H1 (cell line): ENCODE measurements at regions not wholly inside any gene's neighbourhood (a gene's known extent, or its start where the extent isn't known, plus 50 kb on each side); places are given as distances from the start of the nearest gene placed in this dataset.

Experiments used
- CTCF ChIA-PET: fragments of 300-600 bp; sonication (Branson Sonifier 250); formaldehyde crosslinking; loops from one replicate; lab custom pipeline; 2021; ENCODE audit not compliant: partially characterized antibody; lab: Charles Lee
- POLR2A ChIA-PET: fragments of 300-600 bp; sonication (Branson Sonifier 250); formaldehyde crosslinking; loops from one replicate; lab custom pipeline; 2021; ENCODE audit warnings: inconsistent platforms; ENCODE audit not compliant: partially characterized antibody; lab: Charles Lee
- DNase-seq, 2 experiments: peaks; one replicate each; pipeline versions ENCODE4 v3.0.0 to v3.0.0-alpha.2; 2010 to 2022; ENCODE audit warnings: low spot score in 2 of 2, low read depth in 1 of 2, mixed read lengths in 1 of 2
- FAIRE-seq: peaks from 2 replicates; lab custom pipeline; 2011; peaks lifted over from hg19 to GRCh38; lab: Jason Lieb, UNC
- H2AFZ ChIP-seq: 2 replicates; pipeline ENCODE4 v1.8.1; 2012; ENCODE audit warnings: low read length, inconsistent platforms
- H2AK5ac ChIP-seq: 2 replicates; pipeline ENCODE4 v1.6.1; 2013; ENCODE audit warnings: low read depth, low read length
- H2BK120ac ChIP-seq: replicated peaks from 2 replicates; pipeline ENCODE3; 2013; ENCODE audit warnings: low read depth, low read length, inconsistent platforms
- H2BK12ac ChIP-seq: 2 replicates; pipeline ENCODE4 v1.6.1; 2013; ENCODE audit warnings: low read depth, low read length
- H2BK15ac ChIP-seq: 2 replicates; pipeline ENCODE4 v1.6.1; 2013; ENCODE audit warnings: low read length
- H2BK20ac ChIP-seq: 2 replicates; pipeline ENCODE4 v1.6.1; 2013; ENCODE audit warnings: low read length
- H2BK5ac ChIP-seq: 2 replicates; pipeline ENCODE4 v1.6.1; 2013; ENCODE audit warnings: low read depth, low read length
- H3K14ac ChIP-seq: 2 replicates; pipeline ENCODE4 v1.6.1; 2013; ENCODE audit warnings: inconsistent platforms; ENCODE audit not compliant: insufficient read length
- H3K18ac ChIP-seq: 2 replicates; pipeline ENCODE4 v1.6.1; 2013; ENCODE audit warnings: low read length; ENCODE audit errors: extremely low read depth
- H3K23ac ChIP-seq: 2 replicates; pipeline ENCODE4 v1.6.1; 2013; ENCODE audit warnings: inconsistent platforms; ENCODE audit not compliant: insufficient read length
- H3K23me2 ChIP-seq: 2 replicates; pipeline ENCODE4 v1.6.1; 2013; ENCODE audit warnings: low read depth, low read length
- H3K27ac ChIP-seq: 2 replicates; pipeline ENCODE4 v1.6.1; 2011; ENCODE audit warnings: low read depth, low read length, inconsistent platforms
- H3K27me3 ChIP-seq, 4 experiments: replicated peaks in 1 of 4; 1 replicate in 1 of 4; 2 replicates in 3 of 4; pipeline versions ENCODE4 v1.6.1 to v1.8.1; 2011 to 2013; ENCODE audit warnings: low read length in 3 of 4, mild to moderate bottlenecking in 3 of 4, inconsistent platforms in 2 of 4, mixed read lengths in 2 of 4, moderate library complexity in 1 of 4; ENCODE audit not compliant: control insufficient read depth in 3 of 4, insufficient read depth in 3 of 4; ENCODE audit errors: extremely low read depth in 1 of 4
- H3K36me3 ChIP-seq, 4 experiments: 2 replicates each; pipeline versions ENCODE4 v1.6.1 to v1.8.1; 2011 to 2013; ENCODE audit warnings: mild to moderate bottlenecking in 4 of 4, low read length in 3 of 4, moderate library complexity in 2 of 4, control low read depth in 1 of 4, inconsistent platforms in 1 of 4; ENCODE audit not compliant: insufficient read depth in 4 of 4, control insufficient read depth in 2 of 4
- H3K4ac ChIP-seq: replicated peaks from 2 replicates; pipeline ENCODE3; 2013; ENCODE audit warnings: low read length, low read depth, mixed read lengths, inconsistent platforms; ENCODE audit not compliant: insufficient read length
- H3K4me1 ChIP-seq, 4 experiments: replicated peaks in 1 of 4; 1 replicate in 1 of 4; 2 replicates in 3 of 4; pipeline versions ENCODE4 v1.6.1 to v1.8.1; 2011 to 2013; ENCODE audit warnings: low read length in 3 of 4, inconsistent platforms in 2 of 4, mixed read lengths in 1 of 4; ENCODE audit not compliant: insufficient read depth in 4 of 4, control insufficient read depth in 3 of 4
- H3K4me2 ChIP-seq, 2 experiments: 2 replicates each; pipeline versions ENCODE4 v1.6.1 to v1.8.1; 2011 to 2013; ENCODE audit warnings: low read depth in 2 of 2, low read length in 2 of 2, control low read depth in 1 of 2, inconsistent platforms in 1 of 2, mild to moderate bottlenecking in 1 of 2; ENCODE audit not compliant: insufficient read depth in 1 of 2
- H3K4me3 ChIP-seq, 4 experiments: fragments of 200-600, 300-600 bp in 1 of 4; sonication (generic), shearing (Covaris generic), sonication (Bioruptor Twin) in 1 of 4; 2 replicates each; pipeline versions ENCODE4 v1.5.1 to v1.8.1; 2011 to 2016; ENCODE audit warnings: low read length in 4 of 4, low read depth in 3 of 4, control low read depth in 2 of 4, inconsistent platforms in 2 of 4, mild to moderate bottlenecking in 2 of 4, mixed read lengths in 1 of 4, moderate library complexity in 1 of 4; ENCODE audit not compliant: insufficient read depth in 2 of 4; ENCODE audit errors: extremely low read depth in 1 of 4
- H3K56ac ChIP-seq: replicated peaks from 2 replicates; pipeline ENCODE3; 2013; ENCODE audit warnings: low read depth, mild to moderate bottlenecking, mixed read lengths, low read length, inconsistent platforms; ENCODE audit not compliant: insufficient read length
- H3K79me1 ChIP-seq: 2 replicates; pipeline ENCODE4 v1.6.1; 2013; ENCODE audit warnings: low read depth, low read length, control low read depth
- H3K79me2 ChIP-seq, 2 experiments: 2 replicates each; pipeline versions ENCODE4 v1.6.1 to v1.8.1; 2012 to 2013; ENCODE audit warnings: low read length in 2 of 2, mild to moderate bottlenecking in 2 of 2, inconsistent platforms in 1 of 2; ENCODE audit not compliant: insufficient read depth in 2 of 2, control insufficient read depth in 1 of 2
- H3K9ac ChIP-seq, 4 experiments: replicated peaks in 1 of 4; 1 replicate in 1 of 4; 2 replicates in 3 of 4; pipeline versions ENCODE4 v1.6.1 to v1.8.1; 2011 to 2013; ENCODE audit warnings: low read depth in 3 of 4, low read length in 3 of 4, control low read depth in 2 of 4, mild to moderate bottlenecking in 2 of 4, moderate library complexity in 2 of 4, inconsistent platforms in 1 of 4; ENCODE audit errors: extremely low read depth in 1 of 4
- H3K9me3 ChIP-seq, 2 experiments: 2 replicates each; pipeline versions ENCODE4 v1.6.1 to v1.8.1; 2012 to 2013; ENCODE audit warnings: mild to moderate bottlenecking in 2 of 2, moderate library complexity in 2 of 2, control low read depth in 1 of 2, inconsistent platforms in 1 of 2, low read depth in 1 of 2, low read length in 1 of 2, mixed read lengths in 1 of 2; ENCODE audit not compliant: insufficient read depth in 2 of 2
- H4K20me1 ChIP-seq, 2 experiments: replicated peaks in 1 of 2; 2 replicates each; pipeline versions ENCODE3 to v1.8.1; 2011 to 2013; ENCODE audit warnings: inconsistent platforms in 2 of 2, low read length in 2 of 2, mild to moderate bottlenecking in 1 of 2; ENCODE audit not compliant: insufficient read depth in 2 of 2, control insufficient read depth in 1 of 2
- H4K5ac ChIP-seq: 2 replicates; pipeline ENCODE4 v1.6.1; 2013; ENCODE audit warnings: low read length, low read depth, mixed read lengths, inconsistent platforms; ENCODE audit not compliant: insufficient read length
- H4K8ac ChIP-seq: 2 replicates; pipeline ENCODE4 v1.8.0; 2013; ENCODE audit warnings: mild to moderate bottlenecking, moderate library complexity, low read length, inconsistent platforms; ENCODE audit not compliant: insufficient read depth; ENCODE audit errors: extremely low read depth
- H4K91ac ChIP-seq: replicated peaks from 2 replicates; pipeline ENCODE3; 2013; ENCODE audit warnings: low read length, mixed read lengths, inconsistent platforms; ENCODE audit not compliant: insufficient read length
- EZH2 ChIP-seq: fragments of 200-600 bp; sonication (generic); IDR thresholded peaks from 2 replicates; pipeline ENCODE4 v1.7.1; 2012; ENCODE audit warnings: low read depth, mild to moderate bottlenecking, moderate library complexity, low read length, inconsistent platforms; ENCODE audit not compliant: severe bottlenecking
- RBBP5 ChIP-seq: IDR thresholded peaks from 2 replicates; pipeline ENCODE4 v1.7.1; 2012; ENCODE audit warnings: low read depth, mild to moderate bottlenecking, inconsistent platforms, low read length, moderate library complexity, borderline replicate concordance
- WGBS, 2 experiments: shearing (Covaris generic) in 1 of 2; methylation state at CpG; one replicate each; pipeline versions ENCODE4 v1.1.6 to v1.1.7; 2013 to 2015; ENCODE audit warnings: low lambda C conversion rate in 2 of 2, mixed read lengths in 2 of 2, inconsistent platforms in 1 of 2, low coverage in 1 of 2, missing lambda C conversion rate in 1 of 2; ENCODE audit not compliant: insufficient replicate concordance in 2 of 2, insufficient coverage in 1 of 2, insufficient read length in 1 of 2; ENCODE audit errors: extremely low coverage in 1 of 2, missing lambda C conversion rate in 1 of 2; 5-methylcytosine and 5-hydroxymethylcytosine counted together
- TF ChIP-seq, protein P1 (sequence below): IDR thresholded peaks from 2 replicates; pipeline ENCODE4 v1.6.1; 2011; ENCODE audit warnings: low read depth, mild to moderate bottlenecking, low read length; ENCODE audit not compliant: insufficient read depth

DNA sequence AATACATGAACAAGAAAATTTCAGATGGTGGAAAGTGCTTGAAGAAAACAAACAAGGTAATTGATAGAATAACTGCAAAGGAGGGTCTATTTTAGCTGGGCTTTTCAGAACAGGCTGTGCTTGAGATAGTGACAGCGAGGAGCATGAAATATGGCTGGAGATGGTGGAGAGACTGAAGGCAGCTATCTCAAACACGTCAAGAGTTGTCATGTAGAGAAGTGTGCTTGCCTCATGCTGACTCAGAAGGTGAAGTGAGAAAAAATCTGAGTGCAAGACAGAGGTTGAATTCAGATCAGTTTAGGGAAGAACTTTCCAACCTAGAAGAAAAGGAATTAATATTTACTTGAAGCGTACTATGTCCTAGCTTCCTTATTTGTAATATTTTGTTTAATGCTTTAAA is 115.5 kb upstream of the RANBP3L start:
- H3K79me1 ChIP-seq = no peaks in the 10 kb centered on the region
- no peak overlapping the region for H2AFZ ChIP-seq
- H2AK5ac ChIP-seq = no peak overlapping the region
- peaks cover 6 to 38% (median 24%) of the 10 kb centered on the region in 4 experiments; a peak in 6 of 7 replicates for H3K27me3 ChIP-seq
- no peak overlapping the region for H2BK15ac ChIP-seq
- no peak overlapping the region for H3K4ac ChIP-seq
- H3K4me1 ChIP-seq = peaks cover 4 to 17% (median 8%) of the 10 kb centered on the region in 4 experiments; a peak in 5 of 7 replicates
- no peak overlapping the region for H3K56ac ChIP-seq
- no peak overlapping the region for H2BK120ac ChIP-seq
- no peak overlapping the region for H3K23ac ChIP-seq
- WGBS, 2 experiments = 44% methylated on average over 3 of the region's 3 CpGs; no CpG with 5 or more reads in 1 of the 2 experiments
- no peaks in the 10 kb centered on the region for H3K23me2 ChIP-seq
- POLR2A ChIA-PET = interaction anchor here (0.8 to 1.2 kb wide), 2 partner anchors 176 to 272 kb away, joined by 3 to 4 read pairs; partner anchors contain the start of gene NADK2
- no peak overlapping the region for H4K91ac ChIP-seq
- peaks cover 0 to 2% of the 10 kb centered on the region in 2 experiments for H4K20me1 ChIP-seq
- H2BK12ac ChIP-seq = no peak overlapping the region
- no peak overlapping the region for H4K5ac ChIP-seq
- DNase-seq = no peak
- no peak for FAIRE-seq
- no peaks in the 10 kb centered on the region for H3K36me3 ChIP-seq
- H3K4me3 ChIP-seq = peak overlapping the region in 1 of 4 experiments; percentile 11; a peak in 1 of 8 replicates
- H3K27ac ChIP-seq = no peak overlapping the region
- H3K79me2 ChIP-seq = no peaks in the 10 kb centered on the region
- H2BK20ac ChIP-seq = no peak overlapping the region
- H3K14ac ChIP-seq = no peak overlapping the region
- no peak overlapping the region for H2BK5ac ChIP-seq
- no peak overlapping the region for H3K18ac ChIP-seq
- CTCF ChIA-PET = interaction anchor here (0.6 to 14.0 kb wide), 17 partner anchors 8 to 1203 kb away, joined by 3 to 246 read pairs (median 4); no protein-coding TSS in a partner anchor
- no peak overlapping the region for H4K8ac ChIP-seq
- TF ChIP-seq, protein P1, sequence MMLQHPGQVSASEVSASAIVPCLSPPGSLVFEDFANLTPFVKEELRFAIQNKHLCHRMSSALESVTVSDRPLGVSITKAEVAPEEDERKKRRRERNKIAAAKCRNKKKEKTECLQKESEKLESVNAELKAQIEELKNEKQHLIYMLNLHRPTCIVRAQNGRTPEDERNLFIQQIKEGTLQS = no peak
- TF ChIP-seq RBBP5 (no peak), EZH2 (no peak)
- no peak overlapping the region for H3K9ac ChIP-seq
- H3K4me2 ChIP-seq = peak overlapping the region; percentile 26 to 49; a peak in 3 of 4 replicates
- H3K9me3 ChIP-seq = no peaks in the 10 kb centered on the region
